Right atrium auricular region (tissue), 2 donors: ENCODE measurements at regions not wholly inside any gene's neighbourhood (a gene's known extent, or its start where the extent isn't known, plus 50 kb on each side); places are given as distances from the start of the nearest gene placed in this dataset.

ENCODE experiments used
- DNase-seq: peaks from one replicate; pipeline ENCODE4 v3.0.0-alpha.2; 2019; ENCODE audit warnings: low spot score
- H3K27ac ChIP-seq, 2 donors: fragments of 200-600 bp; sonication (generic); 1 replicate in 1 of 2; 2 replicates in 1 of 2; pipeline ENCODE4 v1.5.1; 2016 to 2019
- H3K27me3 ChIP-seq, 2 donors: fragments of 200-600 bp; sonication (generic); one replicate each; pipeline versions ENCODE4 v1.5.1 to v1.6.0; 2017 to 2019
- H3K36me3 ChIP-seq: fragments of 200-600 bp; sonication (generic); one replicate; pipeline ENCODE4 v1.5.1; 2016
- H3K4me1 ChIP-seq, 2 donors: fragments of 200-600 bp; sonication (generic); one replicate each; pipeline versions ENCODE4 v1.5.1 to v1.6.0; 2017 to 2019
- H3K4me3 ChIP-seq, 2 donors: fragments of 200-600 bp; sonication (generic); 1 replicate in 1 of 2; 2 replicates in 1 of 2; pipeline ENCODE4 v1.5.1; 2017 to 2019; ENCODE audit warnings: mild to moderate bottlenecking in 1 of 2, moderate library complexity in 1 of 2
- H3K9me3 ChIP-seq, 2 donors: fragments of 200-600 bp; sonication (generic); one replicate each; pipeline ENCODE4 v1.5.1; 2019
- TF ChIP-seq, protein P1 (sequence below), 2 donors: fragments of 200-600 bp; sonication (generic); IDR thresholded peaks; one replicate each; pipeline ENCODE4 v1.5.1; 2019; ENCODE audit warnings: antibody characterized with exemption in 2 of 2

DNA sequence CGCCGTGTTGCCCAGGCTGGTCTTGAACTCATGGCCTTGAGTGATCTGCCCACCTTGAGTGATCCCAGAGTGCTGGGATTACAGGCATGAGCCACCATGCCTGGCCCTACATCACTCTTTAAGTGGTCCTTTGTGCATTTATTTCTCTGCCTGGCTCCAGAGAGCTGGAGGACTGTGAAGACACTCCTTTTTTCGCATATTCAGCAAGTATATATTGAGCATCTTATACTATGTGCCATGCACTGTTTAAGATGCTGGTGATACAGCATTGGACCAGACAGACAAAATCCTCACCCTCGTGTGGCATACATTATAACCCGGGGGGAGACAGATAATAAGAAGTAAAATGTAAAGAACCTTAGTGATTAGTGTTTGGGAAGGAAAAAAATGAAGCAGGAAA, 66.8 kb upstream of the NPAS1 start:
- Histone ChIP-seq H3K36me3 (no peaks in the 10 kb centered on the region), H3K27ac (no peak overlapping the region), H3K4me3 (no peak overlapping the region), H3K4me1 (peaks cover 0 to 54% of the 10 kb centered on the region in 2 donors), H3K27me3 (no peaks in the 10 kb centered on the region), H3K9me3 (no peaks in the 10 kb centered on the region)
- no peak for DNase-seq
- TF ChIP-seq, protein P1, sequence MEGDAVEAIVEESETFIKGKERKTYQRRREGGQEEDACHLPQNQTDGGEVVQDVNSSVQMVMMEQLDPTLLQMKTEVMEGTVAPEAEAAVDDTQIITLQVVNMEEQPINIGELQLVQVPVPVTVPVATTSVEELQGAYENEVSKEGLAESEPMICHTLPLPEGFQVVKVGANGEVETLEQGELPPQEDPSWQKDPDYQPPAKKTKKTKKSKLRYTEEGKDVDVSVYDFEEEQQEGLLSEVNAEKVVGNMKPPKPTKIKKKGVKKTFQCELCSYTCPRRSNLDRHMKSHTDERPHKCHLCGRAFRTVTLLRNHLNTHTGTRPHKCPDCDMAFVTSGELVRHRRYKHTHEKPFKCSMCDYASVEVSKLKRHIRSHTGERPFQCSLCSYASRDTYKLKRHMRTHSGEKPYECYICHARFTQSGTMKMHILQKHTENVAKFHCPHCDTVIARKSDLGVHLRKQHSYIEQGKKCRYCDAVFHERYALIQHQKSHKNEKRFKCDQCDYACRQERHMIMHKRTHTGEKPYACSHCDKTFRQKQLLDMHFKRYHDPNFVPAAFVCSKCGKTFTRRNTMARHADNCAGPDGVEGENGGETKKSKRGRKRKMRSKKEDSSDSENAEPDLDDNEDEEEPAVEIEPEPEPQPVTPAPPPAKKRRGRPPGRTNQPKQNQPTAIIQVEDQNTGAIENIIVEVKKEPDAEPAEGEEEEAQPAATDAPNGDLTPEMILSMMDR (IDR thresholded peaks at IDR 0.05) = no peak

DNA sequence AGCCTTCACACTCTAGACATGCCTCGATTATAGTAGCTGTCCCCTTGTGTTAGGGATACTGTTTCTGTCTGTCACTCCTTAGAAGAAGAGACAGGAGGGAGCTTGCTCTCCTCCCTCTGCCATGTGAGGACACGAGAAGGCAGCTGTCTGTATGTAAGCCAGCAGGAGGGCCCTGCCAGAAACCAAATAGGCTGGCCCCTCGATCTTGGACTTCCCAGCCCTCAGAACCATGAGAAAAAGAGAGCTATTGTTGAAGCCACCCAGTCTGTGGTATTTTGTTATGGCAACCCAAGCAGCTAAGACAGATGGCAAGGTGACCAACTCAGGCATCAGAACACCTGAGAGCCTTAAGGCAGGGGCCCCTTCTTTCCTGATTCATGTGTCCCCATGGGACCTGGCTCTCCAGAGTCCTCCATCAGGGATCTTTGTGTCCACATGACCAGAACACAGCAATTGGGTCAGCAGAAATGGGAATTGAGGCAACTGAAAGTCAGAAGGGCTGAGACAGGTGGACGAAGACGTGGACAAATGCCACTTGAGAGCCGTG, 65.6 kb upstream of the NPAS1 start:
- Histone ChIP-seq H3K9me3 (no peaks in the 10 kb centered on the region), H3K27ac (no peak overlapping the region), H3K4me3 (no peak overlapping the region), H3K4me1 (peaks cover 0 to 61% of the 10 kb centered on the region in 2 donors), H3K36me3 (no peaks in the 10 kb centered on the region), H3K27me3 (no peaks in the 10 kb centered on the region)
- no peak for DNase-seq
- TF ChIP-seq, protein P1 (IDR thresholded peaks at IDR 0.05) = no peak

DNA sequence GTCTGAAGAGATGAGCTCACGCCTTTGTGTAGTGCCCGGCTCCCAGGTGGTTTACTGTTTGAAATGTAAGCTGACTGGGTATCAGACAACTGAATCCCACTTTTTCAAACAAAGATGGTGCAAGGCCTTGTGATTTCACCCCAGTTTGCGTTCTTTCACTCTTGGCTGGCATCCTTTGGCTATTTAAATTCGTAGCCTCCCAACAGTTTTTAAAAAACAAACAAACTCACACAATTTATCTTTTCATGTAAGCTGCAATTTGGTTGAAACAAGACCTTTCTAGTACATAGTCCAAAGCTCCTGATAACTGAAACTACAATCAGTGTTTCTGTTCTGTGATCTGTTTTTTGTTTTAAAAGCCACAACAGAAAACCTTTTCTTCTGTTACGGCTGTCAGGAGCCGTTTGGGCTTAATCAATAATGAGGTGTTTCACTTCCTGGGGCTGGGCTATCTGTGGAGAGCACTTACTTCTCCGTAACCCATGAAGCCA, 65.1 kb upstream of the NPAS1 start:
- Histone ChIP-seq H3K4me1 (peaks cover 0 to 59% of the 10 kb centered on the region in 2 donors), H3K4me3 (no peak overlapping the region), H3K9me3 (no peaks in the 10 kb centered on the region), H3K27me3 (no peaks in the 10 kb centered on the region), H3K27ac (no peak overlapping the region), H3K36me3 (no peaks in the 10 kb centered on the region)
- DNase-seq = no peak
- TF ChIP-seq, protein P1 (IDR thresholded peaks at IDR 0.05) = no peak

DNA sequence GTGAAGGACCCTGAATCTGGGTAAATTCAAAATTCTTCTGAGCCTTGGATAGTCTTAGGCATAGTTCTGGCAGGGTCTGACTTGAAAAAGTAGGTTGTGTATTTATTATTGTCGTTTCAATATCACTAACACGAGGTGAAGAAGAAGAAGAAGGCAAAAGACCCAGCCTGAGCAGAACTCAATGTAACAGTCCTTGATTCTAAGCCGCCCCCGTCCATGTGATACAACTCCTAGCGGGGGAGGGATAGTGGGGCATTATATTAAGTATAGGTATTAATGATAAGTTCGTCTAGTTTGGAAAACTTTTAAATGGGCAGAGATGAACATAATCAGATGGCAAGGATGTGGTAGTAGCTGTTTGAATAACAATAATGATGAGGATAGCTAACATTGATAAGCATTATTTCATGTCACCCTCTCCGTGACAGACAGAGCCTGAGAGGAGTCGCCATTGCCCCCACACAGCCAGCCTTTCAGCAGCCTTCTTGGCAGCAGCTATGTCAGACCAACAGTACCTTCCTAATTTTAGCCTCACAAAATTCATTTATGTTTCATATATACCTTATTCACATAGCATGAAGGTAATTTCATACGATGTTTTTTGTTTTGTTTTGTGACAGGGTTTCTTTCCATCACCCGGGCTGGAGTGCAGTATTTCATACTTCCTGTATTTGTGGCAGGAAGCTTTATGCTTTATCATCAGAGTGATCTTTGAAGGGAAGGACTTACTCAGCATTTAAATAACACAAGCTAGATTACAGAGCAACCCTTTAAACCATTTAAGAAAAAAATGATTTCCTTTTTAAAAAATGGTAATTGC, 64.4 kb upstream of the NPAS1 start:
- H3K27ac ChIP-seq = peak overlapping the region; percentile 9 to 15
- TF ChIP-seq, protein P1 (IDR thresholded peaks at IDR 0.05) = no peak
- no peaks in the 10 kb centered on the region for H3K36me3 ChIP-seq
- no peaks in the 10 kb centered on the region for H3K9me3 ChIP-seq
- DNase-seq = no peak
- H3K4me3 ChIP-seq = no peak overlapping the region
- H3K4me1 ChIP-seq = peaks cover 0 to 54% of the 10 kb centered on the region in 2 donors
- no peaks in the 10 kb centered on the region for H3K27me3 ChIP-seq

DNA sequence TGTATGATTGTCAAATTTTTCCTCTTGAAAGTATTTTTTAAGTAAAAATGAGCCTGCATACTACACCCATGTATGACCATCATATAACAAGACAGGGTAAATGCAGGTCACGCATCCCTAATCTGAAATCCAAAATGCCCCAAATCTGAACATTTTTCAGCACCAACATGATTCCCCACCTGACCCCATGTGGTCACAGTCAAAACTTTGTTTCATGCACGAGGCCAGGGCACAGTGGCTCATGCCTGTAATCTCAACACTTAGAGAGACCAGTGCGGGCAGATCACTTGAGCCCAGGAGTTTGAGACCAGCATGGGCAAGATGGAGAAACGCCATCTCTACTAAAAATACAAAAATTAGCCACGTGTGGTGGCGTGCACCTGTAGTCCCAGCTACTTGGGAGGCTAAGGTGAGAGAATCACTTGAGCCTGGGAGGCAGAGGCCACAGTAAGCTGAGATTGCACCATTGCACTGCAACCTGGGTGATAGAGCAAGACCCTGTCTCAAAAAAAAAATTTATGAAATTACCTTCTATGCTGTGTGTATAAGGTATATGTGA, 63.7 kb upstream of the NPAS1 start:
- H3K9me3 ChIP-seq = no peaks in the 10 kb centered on the region
- no peaks in the 10 kb centered on the region for H3K27me3 ChIP-seq
- H3K27ac ChIP-seq = no peak overlapping the region
- peaks cover 0 to 47% of the 10 kb centered on the region in 2 donors for H3K4me1 ChIP-seq
- H3K36me3 ChIP-seq = no peaks in the 10 kb centered on the region
- DNase-seq = no peak
- TF ChIP-seq, protein P1 (IDR thresholded peaks at IDR 0.05) = no peak
- H3K4me3 ChIP-seq = no peak overlapping the region
